ENCODE measurements at regions not wholly inside any gene's neighbourhood (a gene's known extent, or its start where the extent isn't known, plus 50 kb on each side); places are given as distances from the start of the nearest gene placed in this dataset.

- Histone ChIP-seq H3K4me3 (ENCODE audit: low read length) (no peak overlapping the region), H3K9ac (ENCODE audit: low read depth, low read length) (no peak overlapping the region), H3K4me1 (ENCODE audit: insufficient read depth, low read length) (no peaks in the 10 kb centered on the region), H3K9me3 (ENCODE audit: insufficient read depth, low read depth, low read length) (0 out of 2 replicates have a peak, but pooled peaks cover 2% of the 10 kb centered on the region), H3K36me3 (ENCODE audit: insufficient read depth, low read depth, low read length) (no peaks in the 10 kb centered on the region), H3K27me3 (ENCODE audit: insufficient read depth, low read length) (peaks cover 65% of the 10 kb centered on the region), H3K27ac (ENCODE audit: low read length) (no peak overlapping the region)
Measured at GRCh38 chr20:63076421-63076820, 69.7 kb upstream of the BHLHE23 start.

- no peak overlapping the region for H3K9ac ChIP-seq (ENCODE audit: low read depth, low read length)
- H3K9me3 ChIP-seq (ENCODE audit: insufficient read depth, low read depth, low read length): 0 out of 2 replicates have a peak, but pooled peaks cover 2% of the 10 kb centered on the region
- H3K36me3 ChIP-seq (ENCODE audit: insufficient read depth, low read depth, low read length): no peaks in the 10 kb centered on the region
- no peaks in the 10 kb centered on the region for H3K4me1 ChIP-seq (ENCODE audit: insufficient read depth, low read length)
- no peak overlapping the region for H3K4me3 ChIP-seq (ENCODE audit: low read length)
- H3K27me3 ChIP-seq (ENCODE audit: insufficient read depth, low read length): peaks cover 67% of the 10 kb centered on the region
- H3K27ac ChIP-seq (ENCODE audit: low read length): no peak overlapping the region
Measured at GRCh38 chr20:63074631-63075030, 67.9 kb upstream of the BHLHE23 start.

DNA sequence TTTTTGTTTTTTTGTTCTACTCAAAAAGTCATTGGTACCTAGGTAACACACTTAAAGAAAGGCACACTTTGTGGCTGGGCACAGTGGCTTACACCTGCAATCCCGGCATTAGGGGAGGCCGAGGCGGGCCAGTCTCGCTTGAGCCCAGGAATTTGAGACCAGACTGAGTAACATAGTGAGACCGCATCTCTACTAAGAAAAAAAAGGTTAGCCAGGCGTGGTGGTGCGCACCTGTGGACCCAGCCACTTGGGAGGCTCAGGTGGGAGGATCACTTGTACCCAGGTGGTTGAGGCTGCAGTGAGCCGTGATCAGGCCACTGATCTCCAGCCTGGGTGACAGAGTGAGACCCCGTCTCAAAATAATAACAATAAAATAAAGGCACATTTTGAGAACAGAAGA, 67.4 kb upstream of the BHLHE23 start:
- H3K27me3 ChIP-seq (ENCODE audit: insufficient read depth, low read length): peaks cover 67% of the 10 kb centered on the region
- 0 out of 2 replicates have a peak, but pooled peaks cover 2% of the 10 kb centered on the region for H3K9me3 ChIP-seq (ENCODE audit: insufficient read depth, low read depth, low read length)
- no peak overlapping the region for H3K9ac ChIP-seq (ENCODE audit: low read depth, low read length)
- H3K4me1 ChIP-seq (ENCODE audit: insufficient read depth, low read length): no peaks in the 10 kb centered on the region
- no peak overlapping the region for H3K27ac ChIP-seq (ENCODE audit: low read length)
- no peaks in the 10 kb centered on the region for H3K36me3 ChIP-seq (ENCODE audit: insufficient read depth, low read depth, low read length)
- H3K4me3 ChIP-seq (ENCODE audit: low read length): no peak overlapping the region

- no peaks in the 10 kb centered on the region for H3K36me3 ChIP-seq (ENCODE audit: insufficient read depth, low read depth, low read length)
- no peaks in the 10 kb centered on the region for H3K4me1 ChIP-seq (ENCODE audit: insufficient read depth, low read length)
- H3K9ac ChIP-seq (ENCODE audit: low read depth, low read length): no peak overlapping the region
- H3K9me3 ChIP-seq (ENCODE audit: insufficient read depth, low read depth, low read length): 0 out of 2 replicates have a peak, but pooled peaks cover 2% of the 10 kb centered on the region
- no peak overlapping the region for H3K4me3 ChIP-seq (ENCODE audit: low read length)
- H3K27ac ChIP-seq (ENCODE audit: low read length): no peak overlapping the region
- peaks cover 67% of the 10 kb centered on the region for H3K27me3 ChIP-seq (ENCODE audit: insufficient read depth, low read length)
Measured at GRCh38 chr20:63073738-63074065, 66.9 kb upstream of the BHLHE23 start.

GRCh38 chr20:63072991-63073737, 66.4 kb upstream of the BHLHE23 start:
- H3K4me1 ChIP-seq (ENCODE audit: insufficient read depth, low read length): no peaks in the 10 kb centered on the region
- no peak overlapping the region for H3K9ac ChIP-seq (ENCODE audit: low read depth, low read length)
- H3K36me3 ChIP-seq (ENCODE audit: insufficient read depth, low read depth, low read length): no peaks in the 10 kb centered on the region
- H3K9me3 ChIP-seq (ENCODE audit: insufficient read depth, low read depth, low read length): 0 out of 2 replicates have a peak, but pooled peaks cover 2% of the 10 kb centered on the region
- H3K27me3 ChIP-seq (ENCODE audit: insufficient read depth, low read length): peaks cover 67% of the 10 kb centered on the region
- H3K27ac ChIP-seq (ENCODE audit: low read length): no peak overlapping the region
- H3K4me3 ChIP-seq (ENCODE audit: low read length): no peak overlapping the region

DNA sequence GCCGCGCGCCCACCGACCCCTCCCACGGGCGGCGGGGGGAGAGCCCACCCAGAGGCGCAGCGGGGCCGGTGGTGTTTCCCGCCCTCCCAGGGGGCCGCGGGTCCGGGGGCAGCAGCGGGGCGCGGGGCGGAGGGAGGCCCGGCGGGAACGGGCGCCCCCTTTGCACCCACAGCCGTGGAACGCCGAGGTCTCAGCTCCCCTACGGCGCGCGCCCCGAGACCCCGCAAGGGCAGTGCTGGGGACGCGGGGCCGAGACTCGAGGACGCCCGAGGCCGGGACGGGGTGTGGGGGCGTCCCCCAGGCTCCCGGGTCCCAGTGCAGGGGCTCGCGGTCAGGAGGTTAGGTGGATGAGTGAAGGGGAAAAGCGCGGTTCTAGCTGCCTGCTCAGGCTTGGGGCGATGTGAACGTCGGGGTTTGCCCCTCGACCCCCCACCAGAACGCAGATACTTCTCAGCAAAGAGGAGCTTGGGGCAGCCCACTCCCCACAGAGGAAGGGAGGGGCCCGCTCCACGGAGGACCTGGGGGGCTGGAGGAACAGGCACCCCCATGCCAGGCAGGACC, 65.5 kb upstream of the BHLHE23 start:
- Histone ChIP-seq H3K4me1 (ENCODE audit: insufficient read depth, low read length) (no peaks in the 10 kb centered on the region), H3K9ac (ENCODE audit: low read depth, low read length) (no peak overlapping the region), H3K36me3 (ENCODE audit: insufficient read depth, low read depth, low read length) (no peaks in the 10 kb centered on the region), H3K27me3 (ENCODE audit: insufficient read depth, low read length) (peaks cover 67% of the 10 kb centered on the region), H3K27ac (ENCODE audit: low read length) (no peak overlapping the region), H3K9me3 (ENCODE audit: insufficient read depth, low read depth, low read length) (no peaks in the 10 kb centered on the region), H3K4me3 (ENCODE audit: low read length) (no peak overlapping the region; the same call in 1 of the 2 replicates)

DNA sequence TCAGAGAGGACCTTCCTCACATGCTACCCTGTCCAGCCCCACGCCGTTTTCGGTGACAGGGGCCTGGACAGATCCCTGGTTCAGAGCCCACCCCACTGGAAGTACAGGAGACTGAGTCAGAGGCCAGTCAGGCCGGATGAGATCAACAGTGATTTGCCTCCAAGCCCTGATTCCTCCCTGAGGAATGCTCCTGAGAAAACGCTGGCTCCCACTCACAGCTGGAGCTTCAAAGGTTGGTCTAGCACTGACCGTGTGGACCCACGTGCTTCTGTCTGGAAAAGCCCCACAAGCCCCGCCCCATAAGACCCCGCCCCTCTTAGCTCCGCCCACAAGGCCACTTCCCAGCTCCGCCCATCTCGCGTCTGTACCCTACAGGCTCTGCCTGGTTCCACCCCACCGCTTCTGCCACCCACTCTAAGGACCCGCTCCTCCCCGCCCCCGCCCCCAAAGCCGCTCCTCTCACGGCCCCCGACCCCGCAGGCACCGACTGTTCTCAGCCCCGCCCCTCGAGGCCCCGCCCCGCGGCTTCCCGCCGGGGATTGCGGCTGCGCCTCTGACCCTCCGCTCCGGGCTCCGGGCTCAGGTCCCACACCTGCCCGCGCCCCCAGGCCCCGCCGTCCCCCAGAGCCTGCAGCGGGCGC, 64.9 kb upstream of the BHLHE23 start:
- Histone ChIP-seq H3K4me3 (ENCODE audit: low read length) (no peak overlapping the region), H3K4me1 (ENCODE audit: insufficient read depth, low read length) (no peaks in the 10 kb centered on the region), H3K27me3 (ENCODE audit: insufficient read depth, low read length) (peaks cover 62% of the 10 kb centered on the region), H3K9ac (ENCODE audit: low read depth, low read length) (no peak overlapping the region), H3K27ac (ENCODE audit: low read length) (no peak overlapping the region), H3K36me3 (ENCODE audit: insufficient read depth, low read depth, low read length) (no peaks in the 10 kb centered on the region), H3K9me3 (ENCODE audit: insufficient read depth, low read depth, low read length) (no peaks in the 10 kb centered on the region)

DNA sequence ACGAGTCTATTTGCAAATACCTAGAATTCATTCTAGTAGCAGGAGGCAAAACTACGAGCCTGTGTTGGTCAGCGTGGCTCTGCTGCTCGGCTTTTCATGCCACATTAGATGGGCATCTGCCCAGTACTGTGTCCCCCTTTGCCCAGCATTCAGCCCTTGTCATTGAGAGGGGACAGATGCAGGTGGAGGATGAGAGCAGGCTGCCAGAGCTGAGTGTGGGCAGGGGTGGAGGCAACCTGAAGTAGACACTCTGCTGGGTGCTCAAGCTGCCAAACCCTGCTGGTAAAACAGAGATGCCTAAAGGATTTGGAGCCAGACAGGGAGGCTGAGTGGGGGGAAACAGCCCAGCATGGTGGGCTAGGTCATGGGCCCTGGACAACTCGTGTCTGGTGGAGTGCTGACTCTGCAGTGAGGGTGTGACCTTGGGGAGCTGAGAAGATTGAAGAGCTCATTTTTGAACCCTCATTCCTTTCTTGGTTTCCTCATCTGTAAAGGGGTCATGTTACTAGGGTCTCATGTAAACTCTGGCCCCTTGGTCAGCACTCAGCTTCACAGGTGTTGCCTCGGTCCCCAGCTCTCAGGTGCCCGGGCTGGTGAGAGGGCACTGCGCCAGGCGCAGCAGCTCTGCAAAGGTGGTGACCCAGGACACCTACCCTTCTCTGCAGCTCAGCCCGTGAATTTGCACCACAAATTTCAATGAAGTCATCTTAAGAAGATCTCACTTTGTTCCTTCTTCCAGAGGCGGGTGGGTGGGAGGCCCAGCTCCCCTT, 64.2 kb upstream of the BHLHE23 start:
- Histone ChIP-seq H3K9ac (ENCODE audit: low read depth, low read length) (no peak overlapping the region), H3K9me3 (ENCODE audit: insufficient read depth, low read depth, low read length) (no peaks in the 10 kb centered on the region), H3K27me3 (ENCODE audit: insufficient read depth, low read length) (peaks cover 57% of the 10 kb centered on the region), H3K4me1 (ENCODE audit: insufficient read depth, low read length) (no peaks in the 10 kb centered on the region), H3K4me3 (ENCODE audit: low read length) (no peak overlapping the region), H3K27ac (ENCODE audit: low read length) (no peak overlapping the region), H3K36me3 (ENCODE audit: insufficient read depth, low read depth, low read length) (no peaks in the 10 kb centered on the region)

GRCh38 chr20:63070301-63070625, 63.5 kb upstream of the BHLHE23 start:
- Histone ChIP-seq H3K9me3 (ENCODE audit: insufficient read depth, low read depth, low read length) (no peaks in the 10 kb centered on the region), H3K4me3 (ENCODE audit: low read length) (no peak overlapping the region), H3K4me1 (ENCODE audit: insufficient read depth, low read length) (no peaks in the 10 kb centered on the region), H3K27ac (ENCODE audit: low read length) (no peak overlapping the region), H3K9ac (ENCODE audit: low read depth, low read length) (no peak overlapping the region), H3K36me3 (ENCODE audit: insufficient read depth, low read depth, low read length) (no peaks in the 10 kb centered on the region), H3K27me3 (ENCODE audit: insufficient read depth, low read length) (peaks cover 52% of the 10 kb centered on the region)

- no peaks in the 10 kb centered on the region for H3K36me3 ChIP-seq (ENCODE audit: insufficient read depth, low read depth, low read length)
- H3K27me3 ChIP-seq (ENCODE audit: insufficient read depth, low read length): peaks cover 39% of the 10 kb centered on the region
- H3K4me1 ChIP-seq (ENCODE audit: insufficient read depth, low read length): no peaks in the 10 kb centered on the region
- no peaks in the 10 kb centered on the region for H3K9me3 ChIP-seq (ENCODE audit: insufficient read depth, low read depth, low read length)
- no peak overlapping the region for H3K4me3 ChIP-seq (ENCODE audit: low read length)
- H3K9ac ChIP-seq (ENCODE audit: low read depth, low read length): no peak overlapping the region
- no peak overlapping the region for H3K27ac ChIP-seq (ENCODE audit: low read length)
Measured at GRCh38 chr20:63068711-63069367, 62.1 kb upstream of the BHLHE23 start.

DNA sequence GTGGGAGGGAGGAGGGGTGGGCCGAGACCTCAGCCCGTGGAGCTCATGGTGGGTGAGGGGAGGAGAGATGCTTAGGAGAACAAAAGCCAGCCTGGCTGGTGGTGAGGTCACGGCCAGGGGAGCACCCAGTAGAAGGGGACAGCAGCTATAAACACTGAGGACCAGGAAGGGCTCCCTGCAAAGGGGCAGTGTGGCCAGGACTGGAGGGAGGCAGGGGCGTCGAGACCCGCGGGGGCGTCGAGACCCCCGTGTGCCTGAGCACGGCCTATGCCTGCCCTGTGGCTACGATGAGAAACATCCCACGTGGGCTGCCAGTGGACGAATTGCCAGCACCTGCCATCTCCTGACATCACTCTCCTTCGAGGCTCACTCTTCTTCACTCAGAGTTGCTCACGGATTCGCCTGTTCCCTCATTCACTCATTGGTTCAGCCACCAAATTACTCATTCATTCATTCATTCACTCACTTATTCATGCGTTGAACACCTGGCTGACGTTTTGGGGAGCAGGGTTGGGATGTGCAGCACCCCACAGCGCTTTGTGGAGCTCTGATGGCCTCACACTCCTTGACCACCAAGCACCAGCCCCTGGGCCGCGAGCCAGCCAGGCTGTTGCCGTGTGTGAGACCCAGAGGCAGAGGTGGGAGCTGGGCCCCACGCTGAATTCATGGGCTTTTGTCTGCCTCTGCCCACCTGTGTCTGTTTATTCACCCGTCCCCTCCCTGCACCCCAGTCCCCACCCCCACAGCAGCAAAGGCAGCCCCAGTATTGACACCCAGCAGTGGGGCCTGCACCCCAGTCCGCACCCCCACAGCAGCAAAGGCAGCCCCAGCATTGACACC, 61.2 kb upstream of the BHLHE23 start:
- Histone ChIP-seq H3K9me3 (ENCODE audit: insufficient read depth, low read depth, low read length) (no peaks in the 10 kb centered on the region), H3K27ac (ENCODE audit: low read length) (no peak overlapping the region), H3K9ac (ENCODE audit: low read depth, low read length) (no peak overlapping the region), H3K4me3 (ENCODE audit: low read length) (no peak overlapping the region), H3K36me3 (ENCODE audit: insufficient read depth, low read depth, low read length) (no peaks in the 10 kb centered on the region), H3K27me3 (ENCODE audit: insufficient read depth, low read length) (peaks cover 30% of the 10 kb centered on the region), H3K4me1 (ENCODE audit: insufficient read depth, low read length) (no peaks in the 10 kb centered on the region)
